GM19239 (cell line): ENCODE measurements at regions not wholly inside any gene's neighbourhood (a gene's known extent, or its start where the extent isn't known, plus 50 kb on each side); places are given as distances from the start of the nearest gene placed in this dataset.
"Not testable (repeated sequence)": the region's sequence is repeated elsewhere in the genome, so short reads cannot be mapped to it uniquely, and the experiment has no call there.

Experiments
- DNase-seq: peaks from one replicate; pipeline ENCODE4 v3.0.0; 2011; ENCODE audit warnings: low spot score; ENCODE audit not compliant: insufficient read length
- FAIRE-seq: peaks from 2 replicates; lab custom pipeline; 2011; peaks lifted over from hg19 to GRCh38; lab: Jason Lieb, UNC

- FAIRE-seq, result no peak
- no peak for DNase-seq
Measured at GRCh38 chr16:29112755-29113347, 128.0 kb downstream of the LAT start.

- DNase-seq, FAIRE-seq: not testable (repeated sequence)
Measured at GRCh38 chr16:29111901-29112680, 127.2 kb downstream of the LAT start.

GRCh38 chr16:29111421-29111820, 126.6 kb downstream of the LAT start:
- DNase-seq, result no peak
- no peak for FAIRE-seq

DNA sequence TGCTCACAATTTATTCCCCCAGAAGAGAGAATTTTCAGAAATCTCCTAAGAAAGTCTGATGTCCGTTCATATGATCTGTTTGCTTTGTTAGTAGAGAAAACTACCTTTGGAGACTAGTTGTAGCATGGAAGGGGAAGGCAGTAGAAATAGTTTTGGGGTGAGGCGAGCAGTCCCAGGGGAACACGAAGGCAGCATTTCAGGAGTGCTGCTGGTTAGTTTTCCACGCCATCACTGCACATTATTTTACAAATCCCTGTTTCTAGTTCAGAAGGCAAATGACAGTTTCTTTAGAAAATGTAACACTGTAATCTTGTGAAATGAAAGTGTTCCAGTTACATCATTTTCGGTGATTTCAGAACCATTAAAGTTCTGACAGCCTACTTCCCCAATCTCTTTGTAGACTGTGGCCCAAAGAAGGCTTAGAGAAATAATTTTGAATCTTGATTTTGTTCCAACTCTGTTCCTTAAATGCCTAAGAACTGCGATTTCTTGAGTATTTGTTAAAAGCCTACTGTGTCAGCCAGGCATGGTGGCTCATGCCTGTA, 123.8 kb downstream of the LAT start:
- not testable (repeated sequence) for FAIRE-seq

DNA sequence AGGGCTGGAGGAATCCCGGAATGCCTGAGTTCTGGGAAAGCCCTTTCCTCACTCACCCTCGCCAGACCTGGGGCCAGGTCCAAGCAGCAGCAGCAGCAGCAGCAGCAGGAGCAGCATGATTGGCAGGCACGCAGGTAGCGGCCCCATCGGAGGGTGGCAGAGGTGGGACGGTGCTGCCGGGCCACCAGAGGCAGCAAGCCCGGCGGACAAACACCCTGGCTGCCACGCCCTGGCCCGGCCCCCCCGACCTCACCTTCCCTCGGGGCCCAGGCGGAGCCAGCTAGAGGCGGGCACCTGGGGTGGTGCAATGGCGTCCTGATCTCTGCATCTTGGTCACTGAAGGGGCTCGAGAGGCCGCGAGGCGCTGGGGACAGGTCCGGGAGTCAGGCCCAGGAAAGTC, 122.4 kb downstream of the LAT start:
- FAIRE-seq, result no peak

More for the DNA sequence above, 123.8 kb downstream of the LAT start:
- DNase-seq, result not testable (repeated sequence)

DNA sequence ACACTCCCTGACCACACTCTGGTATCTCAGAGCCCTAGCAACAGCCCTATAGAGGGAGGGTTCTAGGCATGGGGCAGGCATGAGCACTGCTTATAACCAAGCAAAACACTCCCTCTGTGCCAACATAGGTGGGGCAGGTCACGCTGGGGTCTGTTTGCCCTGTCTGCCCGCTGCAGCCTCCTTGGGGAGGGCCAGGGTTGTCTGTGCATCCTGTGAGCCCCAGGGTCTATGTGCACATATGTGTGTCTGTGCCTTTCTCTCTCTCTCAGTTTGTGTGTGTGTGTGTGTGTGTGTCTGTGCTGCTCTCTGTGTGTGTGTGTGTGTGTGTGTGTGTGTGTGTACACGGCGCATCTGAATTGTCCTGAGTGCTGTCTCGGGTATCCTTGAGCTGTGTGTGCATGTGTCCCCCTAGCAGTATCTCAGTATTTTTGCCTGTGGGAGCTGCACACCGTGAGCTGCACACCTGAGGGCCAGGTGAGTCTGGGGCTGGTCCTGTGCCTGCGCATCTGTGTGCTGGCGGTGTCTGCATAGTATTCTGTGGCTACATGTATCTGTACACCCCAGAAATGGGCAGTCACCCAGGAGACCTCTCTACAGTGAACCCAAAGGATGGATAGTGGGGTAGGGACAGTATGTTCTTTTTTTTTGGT, 121.5 kb downstream of the LAT start:
- DNase-seq, FAIRE-seq: not testable (repeated sequence)

More for the DNA sequence above, 122.4 kb downstream of the LAT start:
- no peak for DNase-seq

- not testable (repeated sequence) for DNase-seq, FAIRE-seq
Measured at GRCh38 chr16:29104600-29104999, 119.7 kb downstream of the LAT start.

GRCh38 chr16:29097965-29098364, 113.1 kb downstream of the LAT start:
- DNase-seq, FAIRE-seq: not testable (repeated sequence)

DNA sequence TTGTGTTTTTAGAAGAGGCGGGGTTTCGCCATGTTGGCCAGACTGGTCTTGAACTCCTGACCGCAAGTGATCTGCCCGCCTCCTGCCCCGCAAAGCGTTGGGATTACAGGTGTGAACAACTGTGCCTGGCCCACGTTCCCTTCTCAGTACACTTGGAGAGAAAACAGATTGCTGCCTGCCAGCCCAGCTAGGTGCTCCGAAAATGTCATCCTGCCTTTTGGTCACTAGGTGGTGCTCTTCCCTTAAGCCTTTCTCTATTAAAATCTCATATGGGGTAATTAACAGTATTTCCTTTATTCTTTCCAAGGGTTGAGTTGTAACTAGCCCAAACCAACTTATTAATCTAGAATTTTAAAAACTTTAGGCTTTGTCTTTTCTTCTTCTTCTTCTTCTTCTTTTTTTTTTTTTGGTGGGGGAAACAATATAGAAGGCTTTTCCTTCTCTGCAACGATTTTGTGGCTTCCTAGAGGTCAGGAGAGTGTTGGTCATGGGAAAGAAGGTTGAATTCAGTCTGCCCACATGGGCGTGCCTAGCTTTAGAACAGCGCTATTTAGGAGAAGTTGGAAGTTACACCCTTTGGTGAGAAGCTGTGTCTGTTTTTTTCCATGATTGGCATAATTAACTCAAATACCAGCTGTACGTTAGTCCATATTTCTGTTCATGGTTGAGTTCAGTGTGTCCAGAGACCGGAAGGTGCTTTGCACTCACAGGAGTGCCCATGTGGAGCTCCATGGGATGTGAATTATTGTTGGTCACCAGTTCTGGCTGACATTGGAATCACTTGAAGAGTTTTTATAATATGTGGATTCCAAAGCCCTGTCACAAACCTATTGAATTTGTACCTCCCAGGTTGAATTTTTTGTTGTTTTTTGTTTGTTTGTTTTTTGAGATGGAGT, 110.1 kb downstream of the LAT start:
- FAIRE-seq, DNase-seq: not testable (repeated sequence)

DNA sequence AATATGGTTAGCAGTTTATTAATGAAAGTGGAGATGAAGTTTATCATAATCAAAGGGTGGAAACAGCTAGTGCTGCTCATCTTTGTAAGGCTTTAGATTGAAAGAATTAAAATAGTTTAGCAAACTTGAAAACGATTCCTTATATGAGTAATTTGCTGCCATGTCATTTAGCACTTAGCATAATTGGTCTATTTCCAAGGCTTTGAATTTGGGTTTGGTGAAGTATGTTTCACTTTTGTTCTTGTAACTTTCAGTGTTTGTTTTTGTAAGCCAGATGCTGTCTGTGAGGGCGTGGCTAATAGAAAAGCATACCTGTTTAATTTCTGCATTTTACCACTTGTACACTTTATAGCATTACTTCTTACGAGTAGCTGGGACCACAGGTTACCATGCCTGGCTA, 109.5 kb downstream of the LAT start:
- not testable (repeated sequence) for FAIRE-seq, DNase-seq

DNA sequence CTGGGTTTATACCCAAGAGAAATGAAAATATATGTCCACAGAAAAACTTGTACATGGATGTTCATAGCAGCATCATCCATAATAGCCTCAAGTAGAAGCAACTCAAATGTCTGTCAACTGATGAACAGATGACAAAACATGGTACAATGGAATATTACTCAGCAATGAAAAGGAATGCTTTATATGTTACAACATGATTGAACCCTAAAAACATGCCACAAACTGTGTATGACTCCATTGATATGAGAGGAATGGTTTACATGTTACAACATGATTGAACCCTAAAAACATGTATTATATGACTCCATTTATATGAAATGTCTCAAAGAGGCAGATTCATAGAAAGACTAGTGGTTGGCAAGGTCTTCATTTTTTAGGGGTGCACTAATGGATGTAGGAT, 104.8 kb downstream of the LAT start:
- not testable (repeated sequence) for DNase-seq, FAIRE-seq

DNA sequence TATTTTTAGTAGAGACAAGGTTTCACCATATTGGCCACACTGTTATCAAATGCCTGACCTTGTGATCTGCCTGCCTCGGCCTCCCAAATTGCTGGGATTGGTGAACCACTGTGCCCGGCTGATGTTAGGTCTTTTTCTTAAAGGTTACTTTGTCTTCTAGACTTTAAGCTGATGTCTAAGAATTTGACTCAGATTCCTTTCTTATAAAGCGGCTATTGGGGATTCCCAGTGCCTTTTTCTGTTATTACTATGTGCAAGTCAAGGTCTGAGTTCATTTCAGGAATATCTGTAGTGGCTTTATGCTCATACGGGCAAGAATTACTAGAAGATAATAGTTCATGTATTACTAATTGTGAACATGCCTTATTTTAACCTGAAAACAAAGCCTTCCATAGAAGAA, 102.8 kb downstream of the LAT start:
- DNase-seq, FAIRE-seq: not testable (repeated sequence)

- not testable (repeated sequence) for DNase-seq, FAIRE-seq
Measured at GRCh38 chr16:29081829-29082639, 97.2 kb downstream of the LAT start.

GRCh38 chr16:29074554-29075402, 89.9 kb downstream of the LAT start:
- FAIRE-seq, DNase-seq: not testable (repeated sequence)

DNA sequence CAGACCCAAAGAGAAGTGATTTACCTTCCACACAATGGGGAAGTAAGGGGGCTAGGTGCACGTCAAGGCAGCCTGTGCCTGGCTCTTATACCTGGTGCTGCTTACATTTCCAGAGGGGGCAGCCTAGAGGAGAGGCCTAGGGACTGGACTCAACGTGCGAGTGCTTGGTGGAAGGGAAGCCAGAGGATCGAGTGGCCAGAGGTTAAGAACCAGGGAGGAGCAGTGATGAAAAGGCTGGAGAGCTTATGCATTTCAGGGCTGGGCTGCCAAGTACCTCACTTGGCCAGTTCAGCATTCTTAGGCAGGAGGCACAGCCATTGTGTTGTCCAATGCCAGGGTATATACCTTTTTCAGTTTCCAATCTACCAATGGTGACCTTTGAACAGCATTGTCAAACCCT, 77.4 kb downstream of the LAT start:
- FAIRE-seq, DNase-seq: not testable (repeated sequence)

GRCh38 chr16:29061467-29061921, 76.6 kb downstream of the LAT start:
- not testable (repeated sequence) for DNase-seq, FAIRE-seq

- FAIRE-seq, DNase-seq: not testable (repeated sequence)
Measured at GRCh38 chr16:29060022-29060810, 75.4 kb downstream of the LAT start.
